ENCODE measurements at regions not wholly inside any gene's neighbourhood (a gene's known extent, or its start where the extent isn't known, plus 50 kb on each side); places are given as distances from the start of the nearest gene placed in this dataset.
A peak's percentile ranks its signal among the peaks of the same experiment; 100 is the strongest.

- TF ChIP-seq ZNF646 (CRISPR knock-in tag; IDR thresholded peaks at IDR 0.05) (peak; percentile 86), HNF1A (IDR thresholded peaks at IDR 0.05; ENCODE audit: low read depth) (no peak; the same call in none of the 2 replicates), HNF1A (CRISPR knock-in tag; IDR thresholded peaks at IDR 0.05; ENCODE audit: borderline replicate concordance) (peak; percentile 45; the same call in 1 of the 2 replicates), LCORL (IDR thresholded peaks at IDR 0.05) (no peak), LCORL (CRISPR knock-in tag; IDR thresholded peaks at IDR 0.05) (peak; percentile 49; the same call in 1 of the 2 replicates), KLF12 (CRISPR knock-in tag; IDR thresholded peaks at IDR 0.05; ENCODE audit: borderline replicate concordance) (peak; percentile 72), ZBTB38 (CRISPR knock-in tag; IDR thresholded peaks at IDR 0.05) (0 out of 2 replicates have a peak, but pooled peaks have one; percentile 8), TMF1 (CRISPR knock-in tag; IDR thresholded peaks at IDR 0.05; ENCODE audit: low read depth) (no peak), ZNF691 (CRISPR knock-in tag; IDR thresholded peaks at IDR 0.05; ENCODE audit: borderline replicate concordance, low read depth) (0 out of 2 replicates have a peak, but pooled peaks have one; percentile 40), ZNF18 (CRISPR knock-in tag; IDR thresholded peaks at IDR 0.05; ENCODE audit: insufficient replicate concordance) (peak; percentile 12), GPN1 (CRISPR knock-in tag; IDR thresholded peaks at IDR 0.05; ENCODE audit: borderline replicate concordance) (no peak), XBP1 (CRISPR knock-in tag; IDR thresholded peaks at IDR 0.05) (no peak), NKX3-1 (CRISPR knock-in tag; IDR thresholded peaks at IDR 0.05) (peak; percentile 27; the same call in 1 of the 2 replicates)
Measured at GRCh38 chr9:95772320-95773052, 103.0 kb upstream of the ERCC6L2 start (continued).

Data from HepG2 (cell line).